HG02759 (cell line): ENCODE measurements at regions not wholly inside any gene's neighbourhood (a gene's known extent, or its start where the extent isn't known, plus 50 kb on each side); places are given as distances from the start of the nearest gene placed in this dataset.
A peak's percentile ranks its signal among the peaks of the same experiment; 100 is the strongest.

Experiments
- ATAC-seq: cut with Tn5 transposase; IDR thresholded peaks from one replicate; pipeline ENCODE4 v1.9.1; 2021; ENCODE audit warnings: mild to moderate bottlenecking, moderate library complexity; ENCODE audit not compliant: unreplicated experiment

DNA sequence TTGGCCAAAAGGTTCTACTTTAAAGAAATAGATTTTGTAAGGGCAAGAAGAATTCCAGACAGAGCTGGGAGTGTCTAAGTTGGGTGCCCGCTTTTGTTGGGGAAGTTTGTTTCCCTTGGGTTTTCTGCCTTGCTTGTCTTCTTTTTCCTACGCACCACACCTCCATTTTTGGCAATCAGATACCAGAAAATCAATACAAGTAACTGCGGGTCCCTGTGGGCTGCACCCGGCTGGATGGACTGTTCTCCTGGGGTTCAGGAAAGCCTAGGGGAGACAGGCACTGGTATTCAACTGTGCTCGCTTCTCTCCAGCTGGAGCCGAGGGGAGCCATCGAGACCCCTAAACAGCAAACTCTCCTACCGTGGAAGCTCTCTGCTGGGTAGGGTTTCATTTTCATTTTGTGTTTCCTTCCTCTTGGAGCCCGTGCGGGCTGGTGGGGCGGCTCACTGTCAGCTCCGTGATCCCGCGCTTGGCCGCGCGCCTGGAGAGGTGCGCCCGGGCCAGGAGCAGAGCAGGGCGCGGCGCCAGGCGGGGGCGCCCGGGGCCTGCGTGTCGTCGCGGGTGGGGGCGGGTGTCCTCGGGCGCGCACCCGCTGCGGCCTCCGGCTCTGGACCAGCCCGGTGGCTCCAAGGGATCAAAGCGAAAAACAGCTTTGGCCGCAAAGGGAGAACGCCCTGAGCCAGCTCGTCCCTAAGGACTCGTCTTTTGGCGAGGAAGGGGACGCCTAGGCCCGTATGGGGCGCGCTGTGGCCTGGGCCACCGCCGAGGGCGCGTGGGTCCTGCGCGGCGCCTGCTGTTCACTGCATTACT is 347.2 kb downstream of the ZNF536 start:
- peak; percentile 42 for ATAC-seq

DNA sequence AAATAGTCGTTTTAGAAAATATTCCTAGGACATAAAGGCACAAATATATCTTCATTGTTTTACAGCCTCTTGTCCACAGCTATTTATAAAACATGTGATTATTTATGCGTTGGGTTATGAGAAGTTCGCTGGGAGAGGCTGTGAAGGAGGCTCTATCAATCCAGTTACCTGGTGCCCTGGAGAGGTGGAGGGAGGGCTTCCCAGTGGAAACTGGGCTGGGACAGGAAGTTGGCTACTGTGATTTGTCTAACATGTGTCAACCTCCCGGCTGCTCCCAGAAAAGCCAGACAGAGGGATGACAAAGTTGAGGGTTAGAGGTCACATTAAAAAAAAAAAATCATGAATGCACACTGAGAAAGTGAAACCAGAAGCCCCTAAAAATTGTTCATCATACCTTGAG is 346.5 kb downstream of the ZNF536 start:
- ATAC-seq = no peak

DNA sequence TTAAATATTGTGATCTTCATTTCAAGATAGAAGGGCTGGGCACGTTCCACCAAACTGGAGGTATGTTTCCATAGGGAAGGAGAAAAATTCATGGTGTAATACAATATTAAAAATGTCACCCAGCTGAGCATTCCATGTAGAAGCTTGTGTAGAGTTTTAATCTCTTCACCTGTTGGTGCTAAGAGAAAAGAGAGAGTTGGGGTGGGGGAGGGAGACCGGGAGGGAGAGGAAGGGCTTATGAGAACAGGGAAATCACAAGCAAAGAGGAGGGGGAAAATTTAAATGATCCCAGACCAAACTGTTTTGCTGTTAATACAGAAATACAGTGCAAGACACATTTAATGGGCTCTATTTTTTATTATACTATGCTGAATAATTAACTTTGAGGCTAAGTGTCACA is 345.8 kb downstream of the ZNF536 start:
- no peak for ATAC-seq

DNA sequence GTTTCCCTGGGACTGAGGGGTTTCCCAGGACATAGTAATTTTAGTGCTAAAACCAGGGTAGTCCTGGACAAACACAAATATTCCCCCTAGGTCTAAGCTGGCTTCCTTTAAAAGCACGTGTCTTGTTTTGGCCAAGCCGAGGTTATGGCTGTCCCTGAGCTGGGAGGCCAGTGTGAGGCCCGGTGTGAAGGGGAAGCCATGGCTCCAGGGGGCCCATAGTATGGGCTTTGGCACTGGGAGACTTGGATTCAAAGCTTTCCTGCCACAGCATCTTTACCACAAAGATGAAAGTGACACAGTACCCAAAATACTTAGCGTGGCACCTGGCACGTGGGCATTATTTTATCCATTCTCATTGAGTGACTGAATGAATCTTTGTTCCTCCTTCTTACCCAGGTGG is 345.2 kb downstream of the ZNF536 start:
- no peak for ATAC-seq

DNA sequence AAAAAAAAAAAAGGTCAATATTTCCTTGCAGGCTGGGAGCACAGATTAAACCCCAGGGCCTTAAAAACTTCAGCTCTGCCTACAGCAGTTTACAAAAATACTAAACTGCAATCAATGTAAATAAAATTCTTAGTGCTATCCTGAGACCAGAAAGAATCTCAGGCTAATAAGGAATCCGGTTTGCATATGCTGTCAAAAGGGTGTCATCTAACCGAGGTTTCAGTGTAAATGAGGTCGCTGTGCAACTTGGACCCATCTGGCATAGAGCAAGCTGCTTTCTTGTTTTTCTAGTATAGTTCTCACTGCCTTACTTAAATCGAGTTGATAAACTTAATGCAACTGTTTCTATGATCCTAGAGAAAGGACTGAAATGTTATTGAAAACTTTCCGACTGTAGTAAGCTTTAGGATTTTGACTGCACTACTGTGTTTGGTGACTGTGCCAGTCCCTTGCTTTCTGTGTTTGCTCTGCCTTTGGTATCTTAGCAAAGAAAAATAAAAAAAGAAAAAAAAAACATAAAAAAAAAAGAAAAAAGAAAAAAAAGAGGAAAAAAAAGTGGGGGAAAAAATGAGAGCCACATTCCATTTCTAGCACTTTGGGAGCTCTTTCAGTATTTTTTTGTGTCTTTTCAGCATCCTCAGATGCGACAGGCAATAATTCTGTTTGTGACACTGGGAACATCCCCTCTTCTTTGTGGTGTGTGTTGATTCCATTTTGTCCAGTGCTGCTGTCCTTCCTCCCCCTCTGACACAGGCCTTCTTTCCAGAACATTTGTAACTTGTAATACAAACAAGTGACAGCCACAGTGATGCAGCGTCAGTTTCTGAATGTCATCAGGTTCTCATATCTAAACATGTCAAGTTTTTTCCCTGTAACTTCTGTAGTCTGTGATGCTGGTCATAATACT is 340.5 kb downstream of the ZNF536 start:
- ATAC-seq = no peak

DNA sequence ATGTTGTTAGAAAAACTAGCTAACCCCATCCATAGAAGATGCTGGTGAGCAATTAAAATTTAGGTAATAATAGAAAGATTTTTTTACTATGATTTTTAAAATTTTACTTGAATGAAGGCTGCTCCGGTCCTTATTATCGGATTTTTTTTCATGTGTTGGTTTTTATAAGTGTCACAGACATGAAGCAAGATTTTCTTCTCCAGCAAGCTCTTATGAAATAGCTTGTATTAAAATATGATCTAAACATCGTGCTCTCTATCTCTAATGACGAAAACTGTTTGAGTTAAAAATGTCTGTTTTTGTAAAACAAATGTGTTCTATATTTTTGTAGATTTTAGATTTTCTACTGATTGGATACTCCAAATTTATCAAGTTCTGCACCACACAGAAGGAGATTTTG is 339.6 kb downstream of the ZNF536 start:
- ATAC-seq = no peak

DNA sequence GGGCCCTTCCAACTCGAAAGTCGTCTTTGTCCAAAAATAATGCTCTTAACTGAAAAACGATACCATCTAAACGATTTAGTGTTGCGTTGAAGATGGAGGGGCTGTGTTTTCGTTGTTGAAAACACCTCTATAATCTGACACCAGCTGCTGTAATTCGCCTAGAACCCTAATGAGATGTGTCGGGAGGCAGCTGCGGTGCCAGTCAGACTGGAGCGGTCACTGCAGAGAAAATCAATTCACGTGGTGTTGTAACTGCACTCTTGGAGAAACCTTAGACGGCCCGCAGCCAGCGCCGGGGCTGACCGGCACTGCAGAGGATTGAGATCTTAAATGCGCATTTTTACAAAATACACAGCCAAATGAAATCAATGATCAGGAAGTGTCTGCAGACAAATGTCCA is 339.1 kb downstream of the ZNF536 start:
- ATAC-seq = no peak

DNA sequence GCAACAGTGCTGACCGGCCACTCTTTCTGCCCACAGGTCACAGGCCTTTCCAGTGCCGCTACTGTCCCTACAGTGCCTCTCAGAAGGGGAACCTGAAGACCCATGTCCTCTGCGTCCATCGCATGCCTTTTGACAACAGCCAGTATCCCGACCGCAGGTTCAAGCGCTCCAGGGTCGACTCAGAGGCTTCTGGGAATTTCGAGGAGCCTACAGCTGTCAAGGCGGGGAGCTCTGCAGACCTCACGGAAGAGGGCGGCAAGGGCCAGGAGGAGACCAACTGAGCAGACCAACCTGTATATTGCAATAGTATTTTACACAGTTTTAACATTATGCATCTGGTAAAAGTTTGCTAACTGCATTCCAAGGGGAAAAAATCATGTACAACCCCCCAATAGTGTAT is 338.5 kb downstream of the ZNF536 start:
- ATAC-seq = no peak

DNA sequence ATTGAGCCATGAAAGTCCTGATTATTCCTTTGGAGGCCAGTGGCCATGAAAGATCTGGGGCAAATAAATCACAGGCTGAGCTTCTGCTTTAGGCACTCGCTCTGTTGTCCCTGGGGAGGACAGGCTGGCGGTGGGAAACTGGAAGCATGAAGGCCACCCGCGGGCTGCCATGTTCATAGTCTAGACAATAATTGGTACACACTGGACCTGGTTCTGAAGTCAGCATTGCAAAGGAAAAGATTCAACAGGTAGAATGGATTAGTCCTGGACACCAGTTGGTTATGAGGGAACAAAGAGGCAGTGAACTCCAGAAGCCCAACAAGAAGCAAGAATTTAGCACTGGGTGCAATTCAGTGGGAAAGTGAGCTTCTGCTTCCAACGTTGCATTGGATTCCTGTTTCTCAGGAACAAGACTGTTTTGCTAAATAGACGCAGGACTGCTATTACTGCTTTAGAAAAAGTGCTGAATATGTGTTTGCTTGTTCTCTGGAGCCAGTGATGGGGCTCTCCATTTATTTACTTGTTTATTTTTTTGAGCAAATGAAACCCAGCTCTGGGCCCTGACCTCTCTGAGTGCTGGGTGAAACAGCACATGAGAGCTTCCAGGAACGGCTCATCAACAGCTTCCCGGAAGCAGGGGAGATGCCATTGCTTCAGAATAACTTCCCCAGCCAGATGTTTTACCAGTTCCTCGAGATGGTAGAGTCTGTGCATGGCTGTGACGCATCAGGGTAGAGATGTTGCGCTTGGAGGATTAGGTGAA is 336.4 kb downstream of the ZNF536 start:
- no peak for ATAC-seq

DNA sequence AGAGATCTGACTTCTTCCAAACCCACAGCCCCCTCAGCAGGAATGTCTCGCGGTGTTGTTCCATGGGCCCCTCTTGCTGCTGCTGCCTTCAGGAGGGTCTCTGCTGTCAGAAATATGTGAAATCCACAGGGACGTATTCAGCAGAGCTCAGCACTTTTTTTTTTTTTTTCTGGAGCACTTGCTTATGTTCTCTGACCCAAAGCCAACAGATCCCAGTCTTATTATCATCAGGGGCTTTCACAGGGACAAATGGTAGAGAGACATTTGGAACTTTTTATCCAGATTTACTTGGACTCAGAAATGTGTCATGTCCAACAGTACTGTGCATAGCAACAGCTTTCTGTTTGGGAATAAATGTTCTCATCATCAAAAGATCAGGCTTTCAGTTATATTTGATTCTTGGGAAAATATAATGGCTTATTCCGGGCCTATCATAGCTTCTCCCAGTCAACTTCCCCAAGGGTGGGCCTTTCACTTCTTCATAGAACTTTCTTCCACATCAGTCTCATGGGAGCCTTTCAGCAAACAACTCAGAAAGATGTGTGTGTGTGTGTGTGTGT is 332.7 kb downstream of the ZNF536 start:
- no peak for ATAC-seq

DNA sequence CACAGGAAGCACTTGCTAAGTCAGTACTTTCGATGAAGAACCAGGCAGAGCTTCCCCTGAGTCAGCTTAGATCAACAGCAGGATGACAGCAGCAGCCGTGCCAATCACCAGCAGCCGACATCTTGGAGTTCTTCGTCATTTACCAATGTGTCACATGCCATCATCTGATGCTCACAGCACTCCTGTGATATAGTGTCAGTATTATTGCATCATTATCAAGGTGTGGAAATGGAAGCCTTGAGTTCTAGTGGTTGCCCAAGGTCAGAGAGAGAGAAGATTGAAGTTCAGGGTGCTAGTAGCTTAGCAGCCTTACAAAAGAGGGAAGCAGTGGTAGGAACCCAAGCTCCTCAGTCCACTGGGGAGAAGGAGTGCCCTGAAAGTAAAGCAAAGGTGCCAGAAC is 331.5 kb downstream of the ZNF536 start:
- no peak for ATAC-seq

DNA sequence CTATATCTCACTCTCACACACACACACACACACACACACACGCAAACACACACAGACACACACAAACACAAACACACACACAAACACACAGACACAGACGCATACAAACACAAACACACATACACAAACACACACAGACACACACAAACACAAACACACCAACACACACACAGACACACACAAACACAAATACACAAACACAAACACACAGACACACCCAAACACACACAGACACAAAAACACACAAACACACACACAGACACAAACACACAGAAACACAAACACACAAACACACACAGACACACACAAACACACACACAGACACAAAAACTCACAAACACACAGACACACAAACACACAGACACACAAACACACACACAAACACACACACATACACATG is 329.0 kb downstream of the ZNF536 start:
- no peak for ATAC-seq

DNA sequence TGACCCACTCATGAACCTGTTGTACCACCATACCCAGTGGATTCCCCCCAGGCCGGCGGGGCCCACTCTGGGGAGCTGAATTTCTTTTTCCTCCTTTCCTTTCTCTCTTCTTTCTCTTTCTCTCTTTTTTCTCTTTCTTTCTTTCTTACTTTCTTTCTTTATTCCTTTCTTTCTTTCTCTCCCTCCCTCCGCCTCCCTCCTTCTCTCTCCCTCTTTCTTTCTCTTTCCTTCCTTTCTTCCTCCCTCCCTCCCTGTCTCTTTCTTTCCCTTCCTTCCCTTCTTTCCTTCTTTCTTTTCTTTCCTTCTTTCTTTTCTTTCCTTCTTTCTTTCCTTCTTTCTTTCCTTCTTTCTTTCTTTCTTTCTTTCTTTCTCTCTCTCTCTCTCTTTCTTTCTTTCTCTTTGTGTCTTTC is 327.7 kb downstream of the ZNF536 start:
- ATAC-seq = no peak

DNA sequence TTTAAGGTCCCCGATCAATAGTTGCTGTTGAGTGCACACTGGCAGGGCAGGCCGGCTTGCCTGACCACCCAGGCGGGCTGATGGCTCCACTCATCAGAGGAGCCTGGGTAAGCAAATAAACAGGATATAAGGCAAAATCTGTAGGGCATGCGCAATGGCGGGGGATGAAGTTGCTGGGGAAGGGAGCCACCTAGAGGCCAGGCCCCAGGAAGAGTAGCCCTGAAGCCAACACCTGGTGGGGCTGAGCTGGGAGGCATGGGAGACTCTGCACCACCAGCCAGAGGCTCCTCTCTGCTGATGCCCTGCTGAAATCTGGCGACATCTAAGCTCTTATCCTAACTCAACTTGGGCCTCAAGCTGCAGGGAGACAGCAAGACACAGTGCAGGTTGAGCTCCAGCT is 324.3 kb downstream of the ZNF536 start:
- ATAC-seq = no peak

DNA sequence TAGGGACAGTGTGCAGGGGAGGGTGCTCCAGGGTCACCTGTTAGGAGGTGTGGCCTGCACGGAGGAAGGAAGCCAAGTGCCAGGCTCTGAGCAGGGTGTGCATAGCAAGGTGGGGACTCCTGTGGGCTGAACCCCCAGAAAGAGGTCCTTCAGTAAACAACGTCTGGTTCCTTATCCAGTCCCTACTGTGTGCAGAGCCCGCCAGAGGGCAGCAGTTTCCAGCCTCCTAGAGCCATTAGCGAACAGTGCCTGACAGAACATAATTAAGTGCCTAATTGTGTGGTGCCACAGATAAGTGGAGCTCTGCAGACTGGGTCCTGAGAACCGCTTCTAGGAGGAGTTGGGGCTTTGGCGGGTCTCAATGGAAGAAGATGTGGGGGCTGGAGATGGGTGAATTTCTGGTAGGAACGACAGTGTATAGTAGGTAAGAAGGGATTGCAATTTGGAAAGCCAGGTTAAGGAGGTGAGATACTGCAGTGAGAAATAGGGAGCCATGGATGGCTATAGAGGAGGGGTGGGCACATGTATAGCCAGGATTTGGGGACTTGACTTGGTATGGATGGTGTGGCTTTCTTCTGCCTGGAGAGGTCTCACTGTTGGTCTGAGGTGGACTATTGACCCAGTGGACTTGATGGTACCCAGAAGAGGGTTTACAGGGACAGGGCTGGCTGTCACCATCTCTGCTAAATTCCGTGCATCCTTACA is 323.1 kb downstream of the ZNF536 start:
- ATAC-seq = no peak

DNA sequence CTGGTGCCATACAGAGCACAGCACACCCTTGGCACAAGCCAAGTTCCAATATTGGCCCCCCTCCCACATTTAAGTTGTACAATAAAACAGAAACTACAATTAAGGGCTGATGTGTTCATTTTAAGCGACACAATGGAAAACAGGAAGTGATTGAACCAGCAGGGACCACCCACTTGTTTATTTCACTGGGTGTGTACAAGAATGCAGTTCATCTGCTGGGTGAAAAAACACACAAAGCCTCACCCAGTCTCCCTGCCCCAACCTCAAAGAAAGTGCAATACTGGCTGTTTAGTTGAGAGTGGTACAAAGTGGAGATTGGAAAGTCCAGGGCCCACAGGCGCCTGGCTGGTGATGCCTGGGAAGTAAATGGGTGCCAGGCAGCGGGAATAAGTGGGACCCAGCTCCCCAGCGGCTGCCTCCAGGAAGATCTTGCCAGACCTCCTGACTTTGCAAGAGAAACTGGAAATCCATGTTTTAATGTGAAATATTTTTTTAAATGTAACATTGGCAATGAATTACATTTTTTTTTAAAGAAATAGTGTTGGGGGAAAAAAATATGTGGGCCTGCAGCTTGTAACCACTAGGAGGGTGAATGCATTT is 322.1 kb downstream of the ZNF536 start:
- no peak for ATAC-seq

DNA sequence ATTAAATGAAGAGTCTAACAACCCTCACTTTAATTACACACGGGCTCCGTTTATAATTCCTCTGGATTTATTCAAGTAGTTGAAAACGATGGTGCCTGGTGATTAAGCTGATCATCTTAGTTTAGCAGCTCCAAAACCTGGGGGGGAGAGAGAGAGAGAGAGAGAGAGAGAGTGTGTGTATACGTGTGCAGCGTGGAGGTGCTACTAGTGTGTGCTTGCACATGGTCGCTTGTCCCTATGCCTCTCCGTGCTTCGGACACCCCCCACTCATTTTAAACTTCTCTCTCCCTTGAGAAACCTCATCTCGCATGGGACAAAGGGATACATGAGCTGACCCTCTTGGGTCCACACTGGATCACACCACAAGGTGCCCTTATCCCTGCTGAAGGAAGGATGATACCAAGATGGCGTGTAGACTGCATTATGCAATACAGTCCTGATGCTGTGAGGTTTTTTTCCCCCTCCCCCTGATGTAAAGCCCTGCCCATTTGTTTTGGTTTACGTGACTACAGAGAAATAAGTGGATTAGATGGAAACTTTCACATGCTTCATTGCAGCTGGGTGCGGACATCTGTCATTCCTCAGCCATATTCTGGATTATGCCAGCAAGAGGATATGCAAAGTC is 320.8 kb downstream of the ZNF536 start:
- no peak for ATAC-seq

DNA sequence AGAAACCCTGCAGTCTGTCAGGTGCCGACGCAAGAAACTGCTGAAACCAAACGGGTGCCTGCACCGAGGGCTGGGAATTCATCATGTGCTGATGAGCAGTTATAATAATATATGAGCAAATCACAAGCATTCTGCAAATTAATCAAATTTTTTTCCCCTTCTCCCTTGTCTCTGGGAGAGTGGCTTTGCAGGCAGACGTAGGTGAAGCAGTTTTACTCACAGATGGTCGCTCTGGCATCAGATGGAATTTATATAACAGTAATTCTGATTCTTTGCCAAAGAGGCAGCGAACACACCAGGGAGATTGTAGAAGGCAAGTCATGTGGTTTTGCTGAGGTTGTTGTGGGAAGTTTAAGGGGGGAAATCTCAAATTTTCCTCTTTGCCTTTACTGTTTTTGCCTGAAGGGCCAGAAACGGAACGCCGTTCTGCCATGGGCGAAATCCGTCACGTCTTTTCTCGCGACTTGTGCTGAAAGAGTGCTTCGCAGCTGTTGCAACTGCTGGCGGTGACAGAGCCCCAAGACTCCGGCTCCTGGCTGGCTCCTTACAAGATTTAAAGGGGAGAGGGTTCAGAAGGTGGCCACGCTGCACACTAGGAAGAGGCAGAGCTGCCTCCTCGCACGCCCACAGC is 320.1 kb downstream of the ZNF536 start:
- ATAC-seq = no peak

DNA sequence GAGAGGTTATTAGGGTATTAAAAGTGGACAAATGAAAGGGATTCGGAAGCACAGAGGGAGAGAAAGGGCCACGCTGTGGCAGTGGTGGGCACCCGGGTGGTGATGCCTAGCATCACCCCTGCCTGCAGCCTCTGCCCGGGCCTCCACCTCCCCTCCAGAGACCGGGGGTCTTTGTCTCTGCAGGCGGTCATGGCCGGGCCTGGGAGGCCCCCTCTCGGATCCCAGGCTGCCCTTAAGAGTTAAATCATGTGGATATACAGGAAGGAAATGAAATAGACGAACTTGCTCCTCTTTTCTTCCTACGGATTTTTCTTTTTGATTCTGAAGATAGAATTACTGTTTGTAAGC is 319.6 kb downstream of the ZNF536 start:
- no peak for ATAC-seq
